GM21619 (cell line): ENCODE measurements at regions not wholly inside any gene's neighbourhood (a gene's known extent, or its start where the extent isn't known, plus 50 kb on each side); places are given as distances from the start of the nearest gene placed in this dataset.

Experiments used
- ATAC-seq: cut with Tn5 transposase; IDR thresholded peaks from one replicate; pipeline ENCODE4 v1.9.1; 2021; ENCODE audit not compliant: unreplicated experiment

GRCh38 chr11:130638033-130638432 is 189.6 kb downstream of the ADAMTS15 start:
- no peak for ATAC-seq

GRCh38 chr11:130638624-130639023 is 190.2 kb downstream of the ADAMTS15 start:
- no peak for ATAC-seq

GRCh38 chr11:130639369-130639768 is 190.9 kb downstream of the ADAMTS15 start:
- ATAC-seq, result no peak

- no peak for ATAC-seq
Measured at GRCh38 chr11:130640526-130640925, 192.1 kb downstream of the ADAMTS15 start.

- ATAC-seq, result no peak
Measured at GRCh38 chr11:130641876-130642275, 193.4 kb downstream of the ADAMTS15 start.

- ATAC-seq, result no peak
Measured at GRCh38 chr11:130642994-130643393, 194.5 kb downstream of the ADAMTS15 start.

- no peak for ATAC-seq
Measured at GRCh38 chr11:130644187-130644586, 195.7 kb downstream of the ADAMTS15 start.

GRCh38 chr11:130645164-130645842 is 196.9 kb downstream of the ADAMTS15 start:
- no peak for ATAC-seq

- no peak for ATAC-seq
Measured at GRCh38 chr11:130645843-130646197, 197.4 kb downstream of the ADAMTS15 start.

GRCh38 chr11:130646881-130647280 is 198.4 kb downstream of the ADAMTS15 start:
- ATAC-seq, result no peak

GRCh38 chr11:130647371-130647770 is 198.9 kb downstream of the ADAMTS15 start:
- ATAC-seq, result no peak

GRCh38 chr11:130649801-130650200 is 201.4 kb downstream of the ADAMTS15 start:
- no peak for ATAC-seq

- no peak for ATAC-seq
Measured at GRCh38 chr11:130650456-130651030, 202.1 kb downstream of the ADAMTS15 start.

GRCh38 chr11:130651066-130651855 is 202.8 kb downstream of the ADAMTS15 start:
- no peak for ATAC-seq

GRCh38 chr11:130652671-130653335 is 204.4 kb downstream of the ADAMTS15 start:
- ATAC-seq, result no peak

- ATAC-seq, result no peak
Measured at GRCh38 chr11:130653838-130654636, 205.6 kb downstream of the ADAMTS15 start.

- no peak for ATAC-seq
Measured at GRCh38 chr11:130655300-130655699, 206.9 kb downstream of the ADAMTS15 start.

GRCh38 chr11:130666781-130667251 is 218.4 kb downstream of the ADAMTS15 start:
- ATAC-seq, result no peak

- no peak for ATAC-seq
Measured at GRCh38 chr11:130668751-130669150, 220.3 kb downstream of the ADAMTS15 start.

- no peak for ATAC-seq
Measured at GRCh38 chr11:130670200-130670599, 221.8 kb downstream of the ADAMTS15 start.
